Sigmoid colon (tissue), 4 donors: ENCODE measurements at regions not wholly inside any gene's neighbourhood (a gene's known extent, or its start where the extent isn't known, plus 50 kb on each side); places are given as distances from the start of the nearest gene placed in this dataset.

Source experiments
- EP300 ChIP-seq, 4 donors: sonication (generic); formaldehyde crosslinking; IDR thresholded peaks; one replicate each; pipeline ENCODE4 v1.6.1; 2017; ENCODE audit warnings: antibody characterized with exemption in 4 of 4
- POLR2A ChIP-seq, 2 donors: fragments of 450-650 bp; IDR thresholded peaks; one replicate each; pipeline ENCODE4 v1.6.1; 2016; ENCODE audit warnings: antibody characterized with exemption in 2 of 2, mild to moderate bottlenecking in 2 of 2, moderate library complexity in 2 of 2
- POLR2AphosphoS5 ChIP-seq, 4 donors: sonication (generic); formaldehyde crosslinking; IDR thresholded peaks; one replicate each; pipeline ENCODE4 v1.6.1; 2017; ENCODE audit warnings: antibody characterized with exemption in 4 of 4
- TF ChIP-seq, protein P1 (sequence below), 4 experiments: fragments of 450-650 bp in 3 of 4; fragments of 200-600 bp in 1 of 4; IDR thresholded peaks; one replicate each; pipeline ENCODE4 v1.5.1; 2016 to 2019; ENCODE audit warnings: antibody characterized with exemption in 4 of 4, mild to moderate bottlenecking in 3 of 4, moderate library complexity in 2 of 4

- TF ChIP-seq POLR2A (IDR thresholded peaks at IDR 0.05) (no peak), POLR2AphosphoS5 (IDR thresholded peaks at IDR 0.05) (no peak), EP300 (IDR thresholded peaks at IDR 0.05) (no peak)
- TF ChIP-seq, protein P1, sequence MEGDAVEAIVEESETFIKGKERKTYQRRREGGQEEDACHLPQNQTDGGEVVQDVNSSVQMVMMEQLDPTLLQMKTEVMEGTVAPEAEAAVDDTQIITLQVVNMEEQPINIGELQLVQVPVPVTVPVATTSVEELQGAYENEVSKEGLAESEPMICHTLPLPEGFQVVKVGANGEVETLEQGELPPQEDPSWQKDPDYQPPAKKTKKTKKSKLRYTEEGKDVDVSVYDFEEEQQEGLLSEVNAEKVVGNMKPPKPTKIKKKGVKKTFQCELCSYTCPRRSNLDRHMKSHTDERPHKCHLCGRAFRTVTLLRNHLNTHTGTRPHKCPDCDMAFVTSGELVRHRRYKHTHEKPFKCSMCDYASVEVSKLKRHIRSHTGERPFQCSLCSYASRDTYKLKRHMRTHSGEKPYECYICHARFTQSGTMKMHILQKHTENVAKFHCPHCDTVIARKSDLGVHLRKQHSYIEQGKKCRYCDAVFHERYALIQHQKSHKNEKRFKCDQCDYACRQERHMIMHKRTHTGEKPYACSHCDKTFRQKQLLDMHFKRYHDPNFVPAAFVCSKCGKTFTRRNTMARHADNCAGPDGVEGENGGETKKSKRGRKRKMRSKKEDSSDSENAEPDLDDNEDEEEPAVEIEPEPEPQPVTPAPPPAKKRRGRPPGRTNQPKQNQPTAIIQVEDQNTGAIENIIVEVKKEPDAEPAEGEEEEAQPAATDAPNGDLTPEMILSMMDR (IDR thresholded peaks at IDR 0.05): no peak
These were observed 66.0 kb upstream of the HDAC4 start for GRCh38 chr2:239466755-239467271.
